Endodermal cell (in vitro differentiated cells): ENCODE measurements at regions not wholly inside any gene's neighbourhood (a gene's known extent, or its start where the extent isn't known, plus 50 kb on each side); places are given as distances from the start of the nearest gene placed in this dataset.

ENCODE experiments used
- DNase-seq: peaks from one replicate; pipeline ENCODE4 v3.0.0-alpha.2; 2017
- H3K27ac ChIP-seq: 2 replicates; pipeline ENCODE4 v1.5.1; 2013; ENCODE audit warnings: mild to moderate bottlenecking, low read depth, low read length, moderate library complexity
- H3K27me3 ChIP-seq: 2 replicates; pipeline ENCODE4 v1.6.1; 2013; ENCODE audit warnings: mild to moderate bottlenecking, low read length, moderate library complexity; ENCODE audit not compliant: insufficient read depth, control insufficient read depth, poor library complexity, severe bottlenecking
- H3K36me3 ChIP-seq: 2 replicates; pipeline ENCODE4 v1.7.0; 2013; ENCODE audit warnings: mild to moderate bottlenecking, low read length, moderate library complexity; ENCODE audit not compliant: control insufficient read depth, insufficient read depth
- H3K4me1 ChIP-seq: one replicate; pipeline ENCODE4 v1.7.0; 2013; ENCODE audit warnings: low read length; ENCODE audit not compliant: control insufficient read depth, insufficient read depth
- H3K4me3 ChIP-seq: 2 replicates; pipeline ENCODE4 v1.5.1; 2013; ENCODE audit warnings: mild to moderate bottlenecking, low read length, moderate library complexity
- H3K9ac ChIP-seq: 2 replicates; pipeline ENCODE4 v1.6.1; 2013; ENCODE audit warnings: mild to moderate bottlenecking, low read length, moderate library complexity; ENCODE audit not compliant: poor library complexity, severe bottlenecking; ENCODE audit errors: extremely low read depth
- H3K9me3 ChIP-seq: 2 replicates; pipeline ENCODE4 v1.6.1; 2013; ENCODE audit warnings: mild to moderate bottlenecking, low read length, moderate library complexity; ENCODE audit not compliant: control insufficient read depth
- H3K27ac Mint-ChIP-seq: 2 replicates; pipeline ENCODE4 v1.8.0; 2020; ENCODE audit warnings: mixed read lengths
- H3K27me3 Mint-ChIP-seq: 2 replicates; pipeline ENCODE4 v1.8.0; 2021; ENCODE audit warnings: mild to moderate bottlenecking, mixed read lengths; ENCODE audit not compliant: insufficient read depth
- H3K36me3 Mint-ChIP-seq: 2 replicates; pipeline ENCODE4 v1.8.0; 2020; ENCODE audit warnings: low read depth, mixed read lengths
- H3K4me1 Mint-ChIP-seq: 2 replicates; pipeline ENCODE4 v1.8.0; 2020; ENCODE audit warnings: mixed read lengths
- H3K4me3 Mint-ChIP-seq: 2 replicates; pipeline ENCODE4 v1.8.0; 2020; ENCODE audit warnings: mild to moderate bottlenecking, moderate library complexity, mixed read lengths
- H3K9me3 Mint-ChIP-seq: 2 replicates; pipeline ENCODE4 v1.8.0; 2020; ENCODE audit warnings: mild to moderate bottlenecking, mixed read lengths
- WGBS, 2 experiments: methylation state at CpG; one replicate each; pipeline versions ENCODE4 v1.1.5 to v1.1.7; 2013; ENCODE audit warnings: missing lambda C conversion rate in 2 of 2, mixed read lengths in 1 of 2; ENCODE audit not compliant: insufficient coverage in 1 of 2, insufficient read length in 1 of 2; 5-methylcytosine and 5-hydroxymethylcytosine counted together
- TF ChIP-seq, protein P1 (sequence below): fragments of 200-600 bp; sonication (generic); conservative IDR thresholded peaks from 2 replicates; pipeline ENCODE4 v1.5.0; 2021; ENCODE audit warnings: antibody characterized with exemption, mild to moderate bottlenecking

DNA sequence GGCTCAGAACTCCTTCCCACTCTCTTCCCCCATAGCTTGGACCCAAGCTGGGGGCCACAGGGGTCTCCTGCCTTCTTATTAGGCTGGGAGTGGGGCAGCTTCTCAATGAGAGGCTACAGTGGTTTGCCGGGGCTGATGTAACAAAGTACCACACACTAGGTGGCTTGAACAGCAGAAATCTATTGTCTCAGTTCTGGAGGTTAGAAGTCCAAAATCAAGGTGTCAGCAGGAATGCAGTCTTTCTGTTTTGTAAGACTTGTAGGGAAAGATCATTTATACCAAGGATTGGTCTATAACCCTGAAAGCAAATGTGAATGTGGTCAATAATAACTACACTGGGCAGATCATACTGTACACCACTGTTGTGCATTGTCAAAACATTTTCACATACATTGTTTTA is 124.5 kb upstream of the ARHGAP5 start:
- H3K9ac ChIP-seq: no peak overlapping the region
- Mint-ChIP-seq H3K27me3 (peaks cover 4% of the 10 kb centered on the region), H3K4me3 (no peak overlapping the region), H3K27ac (no peak overlapping the region), H3K4me1 (peaks cover 20% of the 10 kb centered on the region), H3K36me3 (no peaks in the 10 kb centered on the region), H3K9me3 (peaks cover 12% of the 10 kb centered on the region)
- peaks cover 9% of the 10 kb centered on the region for H3K4me1 ChIP-seq
- TF ChIP-seq, protein P1, sequence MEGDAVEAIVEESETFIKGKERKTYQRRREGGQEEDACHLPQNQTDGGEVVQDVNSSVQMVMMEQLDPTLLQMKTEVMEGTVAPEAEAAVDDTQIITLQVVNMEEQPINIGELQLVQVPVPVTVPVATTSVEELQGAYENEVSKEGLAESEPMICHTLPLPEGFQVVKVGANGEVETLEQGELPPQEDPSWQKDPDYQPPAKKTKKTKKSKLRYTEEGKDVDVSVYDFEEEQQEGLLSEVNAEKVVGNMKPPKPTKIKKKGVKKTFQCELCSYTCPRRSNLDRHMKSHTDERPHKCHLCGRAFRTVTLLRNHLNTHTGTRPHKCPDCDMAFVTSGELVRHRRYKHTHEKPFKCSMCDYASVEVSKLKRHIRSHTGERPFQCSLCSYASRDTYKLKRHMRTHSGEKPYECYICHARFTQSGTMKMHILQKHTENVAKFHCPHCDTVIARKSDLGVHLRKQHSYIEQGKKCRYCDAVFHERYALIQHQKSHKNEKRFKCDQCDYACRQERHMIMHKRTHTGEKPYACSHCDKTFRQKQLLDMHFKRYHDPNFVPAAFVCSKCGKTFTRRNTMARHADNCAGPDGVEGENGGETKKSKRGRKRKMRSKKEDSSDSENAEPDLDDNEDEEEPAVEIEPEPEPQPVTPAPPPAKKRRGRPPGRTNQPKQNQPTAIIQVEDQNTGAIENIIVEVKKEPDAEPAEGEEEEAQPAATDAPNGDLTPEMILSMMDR: no peak
- H3K9me3 ChIP-seq: peaks cover 7% of the 10 kb centered on the region
- 94 to 100% methylated on average over 1 of the region's 1 CpG for WGBS, 2 experiments
- DNase-seq: no peak
- no peak overlapping the region for H3K4me3 ChIP-seq
- H3K27me3 ChIP-seq: no peaks in the 10 kb centered on the region
- no peak overlapping the region for H3K27ac ChIP-seq
- H3K36me3 ChIP-seq: no peaks in the 10 kb centered on the region

- Histone ChIP-seq H3K27me3 (no peaks in the 10 kb centered on the region), H3K27ac (no peak overlapping the region), H3K36me3 (no peaks in the 10 kb centered on the region), H3K4me1 (peaks cover 9% of the 10 kb centered on the region), H3K9me3 (peaks cover 7% of the 10 kb centered on the region), H3K9ac (no peak overlapping the region), H3K4me3 (no peak overlapping the region)
- H3K4me1 Mint-ChIP-seq: peaks cover 20% of the 10 kb centered on the region
- TF ChIP-seq, protein P1: no peak
- no peaks in the 10 kb centered on the region for H3K36me3 Mint-ChIP-seq
- DNase-seq: no peak
- WGBS, 2 experiments: 94 to 95% methylated on average over 4 to 6 of the region's 6 CpGs
- H3K4me3 Mint-ChIP-seq: no peak overlapping the region
- peaks cover 15% of the 10 kb centered on the region for H3K9me3 Mint-ChIP-seq
- H3K27me3 Mint-ChIP-seq: peaks cover 3% of the 10 kb centered on the region
- no peak overlapping the region for H3K27ac Mint-ChIP-seq
Measured at GRCh38 chr14:31953210-31953609, 123.9 kb upstream of the ARHGAP5 start.

DNA sequence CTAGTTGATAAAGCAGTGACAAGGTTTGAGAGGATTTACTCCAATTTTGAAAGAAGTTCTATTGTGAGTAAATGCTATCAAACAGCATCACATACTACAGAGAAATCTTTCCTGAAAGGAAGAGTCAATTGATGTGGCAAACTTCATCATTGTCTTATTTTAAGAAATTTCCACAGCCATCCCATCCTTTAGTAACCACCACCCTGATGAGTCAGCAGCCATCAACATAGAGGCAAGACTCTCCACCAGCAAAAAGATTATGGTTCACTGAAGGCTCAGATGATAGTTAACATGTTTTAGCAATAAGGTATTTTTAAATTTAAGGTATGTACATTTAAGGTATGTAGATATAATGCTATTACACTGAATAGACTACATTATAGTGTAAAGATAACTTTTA is 122.1 kb upstream of the ARHGAP5 start:
- Mint-ChIP-seq H3K36me3 (no peaks in the 10 kb centered on the region), H3K27me3 (peaks cover 1% of the 10 kb centered on the region), H3K9me3 (peaks cover 15% of the 10 kb centered on the region), H3K4me3 (no peak overlapping the region), H3K4me1 (peaks cover 20% of the 10 kb centered on the region), H3K27ac (no peak overlapping the region)
- Histone ChIP-seq H3K4me3 (no peak overlapping the region), H3K36me3 (no peaks in the 10 kb centered on the region), H3K27ac (no peak overlapping the region), H3K27me3 (no peaks in the 10 kb centered on the region), H3K9me3 (peaks cover 7% of the 10 kb centered on the region), H3K4me1 (peaks cover 9% of the 10 kb centered on the region), H3K9ac (no peak overlapping the region)
- no peak for DNase-seq
- TF ChIP-seq, protein P1: no peak
